HG03442 (cell line): ENCODE measurements at regions not wholly inside any gene's neighbourhood (a gene's known extent, or its start where the extent isn't known, plus 50 kb on each side); places are given as distances from the start of the nearest gene placed in this dataset.
"Not testable (repeated sequence)": the region's sequence is repeated elsewhere in the genome, so short reads cannot be mapped to it uniquely, and the experiment has no call there.

Source experiments
- ATAC-seq: cut with Tn5 transposase; IDR thresholded peaks from one replicate; pipeline ENCODE4 v1.9.1; 2021; ENCODE audit warnings: mild to moderate bottlenecking, moderate library complexity; ENCODE audit not compliant: unreplicated experiment

DNA sequence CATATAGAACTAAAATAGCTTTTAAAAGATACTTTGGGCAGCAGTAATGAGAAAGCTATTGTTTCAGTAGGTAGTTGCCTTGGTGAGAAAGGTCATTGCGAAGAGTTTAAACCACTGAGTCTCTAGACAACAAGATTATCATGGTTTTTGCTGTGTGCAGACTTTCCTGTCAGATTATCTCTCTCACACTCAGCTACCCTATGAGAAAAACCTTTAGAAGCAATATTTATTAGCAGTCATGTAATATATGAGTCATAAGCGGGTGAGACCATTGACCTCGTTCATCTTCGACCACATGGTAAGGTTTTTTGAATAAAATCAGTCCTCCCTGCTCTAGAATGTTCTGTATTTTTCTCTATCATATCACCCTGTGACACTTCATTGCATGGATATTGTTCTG lies 59.9 kb downstream of the GPR65 start:
- no peak for ATAC-seq

- ATAC-seq, result no peak
These were observed 64.7 kb downstream of the GPR65 start for GRCh38 chr14:88069677-88070076.

DNA sequence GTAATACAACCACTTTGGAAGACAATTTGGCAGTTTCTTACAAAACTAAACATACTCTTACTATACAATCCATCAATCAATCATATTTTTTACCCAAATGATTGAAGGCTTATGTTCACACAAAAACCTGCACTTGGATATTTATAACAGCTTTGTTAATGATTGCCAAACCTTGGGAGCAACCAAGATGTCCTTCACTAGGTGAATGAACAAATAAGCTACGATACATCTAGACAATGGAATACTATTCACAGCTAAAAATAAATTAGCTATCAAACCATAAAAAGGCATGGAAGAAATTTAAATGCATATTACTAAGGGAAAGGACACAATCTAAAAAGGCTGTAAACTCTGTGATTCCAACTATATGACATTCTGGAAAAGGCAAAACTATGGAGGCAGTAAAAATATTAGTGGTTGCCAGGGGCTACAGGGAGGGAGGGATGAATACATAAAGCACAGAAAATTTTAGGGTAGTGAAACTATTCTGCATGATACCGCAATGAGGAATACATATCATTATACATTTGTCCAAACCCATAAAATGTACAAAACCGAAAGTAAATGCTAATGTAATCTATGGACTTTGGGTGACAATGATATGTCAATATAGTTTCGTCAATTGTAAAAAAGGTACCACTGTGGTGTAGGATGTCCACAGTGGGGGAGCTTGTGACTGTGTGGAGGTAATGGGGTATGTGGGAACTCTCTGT lies 70.5 kb downstream of the GPR65 start:
- no peak for ATAC-seq

DNA sequence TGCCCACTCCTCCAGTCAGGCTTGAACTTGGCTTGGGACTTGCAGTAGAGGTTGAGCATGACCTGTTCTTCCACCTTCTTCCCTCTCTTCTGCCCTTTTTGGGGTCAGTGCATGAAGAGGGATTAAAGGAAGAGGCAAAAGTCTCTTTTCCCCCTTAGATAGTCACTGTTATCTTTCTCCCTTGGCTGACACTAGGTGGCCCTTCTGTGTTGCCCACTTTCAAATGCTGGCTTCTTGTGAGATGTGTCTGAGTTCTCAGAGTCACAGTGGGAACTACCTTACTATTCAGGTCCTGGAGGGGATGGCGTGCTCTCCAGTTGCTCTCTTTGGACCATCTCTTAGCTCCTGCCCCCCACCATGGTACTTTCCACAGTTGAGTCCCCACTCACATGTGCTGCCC lies 73.6 kb downstream of the GPR65 start:
- ATAC-seq, result no peak

DNA sequence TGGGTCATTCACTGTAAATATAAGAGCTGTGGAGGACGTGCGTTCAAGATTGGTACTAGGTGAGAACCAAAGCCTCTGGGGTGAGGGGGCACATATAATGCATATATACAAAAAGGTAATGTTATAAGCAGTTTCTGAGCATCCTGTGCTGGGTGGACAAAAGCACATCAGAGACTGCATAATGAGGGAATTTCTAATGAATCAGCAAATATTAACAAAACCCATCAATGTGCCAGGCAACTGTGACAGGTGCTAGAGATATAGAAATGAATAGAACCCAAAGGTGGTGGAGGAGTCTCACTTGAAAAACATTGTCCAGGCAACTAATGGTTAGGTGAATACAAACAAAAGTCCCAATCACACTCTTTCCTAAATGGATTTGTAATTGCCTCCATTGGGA lies 74.7 kb downstream of the GPR65 start:
- no peak for ATAC-seq

GRCh38 chr14:88085736-88086135 lies 80.8 kb downstream of the GPR65 start:
- no peak for ATAC-seq

DNA sequence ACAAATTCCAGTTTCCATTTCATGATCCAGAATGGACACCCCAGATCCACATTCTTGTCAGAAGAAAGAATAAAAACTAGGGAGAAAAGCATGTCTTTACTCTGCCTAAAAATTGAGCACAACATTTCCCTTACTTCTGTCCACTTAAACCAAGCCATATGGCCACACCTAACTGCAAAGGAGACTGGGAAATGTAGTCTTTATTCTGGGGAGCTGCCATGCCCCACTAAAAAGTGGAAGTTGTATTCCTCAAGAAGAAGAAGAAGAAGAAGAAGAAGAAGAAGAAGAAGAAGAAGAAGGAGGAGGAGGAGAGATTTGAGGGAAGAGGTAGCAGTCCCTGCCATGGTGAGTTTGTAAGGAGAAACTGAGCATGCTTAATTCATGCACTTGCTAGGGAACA lies 84.5 kb downstream of the GPR65 start:
- ATAC-seq, result no peak

- no peak for ATAC-seq
These were observed 87.6 kb downstream of the GPR65 start for GRCh38 chr14:88092529-88092928.

GRCh38 chr14:88095791-88096190 lies 90.9 kb downstream of the GPR65 start:
- no peak for ATAC-seq

DNA sequence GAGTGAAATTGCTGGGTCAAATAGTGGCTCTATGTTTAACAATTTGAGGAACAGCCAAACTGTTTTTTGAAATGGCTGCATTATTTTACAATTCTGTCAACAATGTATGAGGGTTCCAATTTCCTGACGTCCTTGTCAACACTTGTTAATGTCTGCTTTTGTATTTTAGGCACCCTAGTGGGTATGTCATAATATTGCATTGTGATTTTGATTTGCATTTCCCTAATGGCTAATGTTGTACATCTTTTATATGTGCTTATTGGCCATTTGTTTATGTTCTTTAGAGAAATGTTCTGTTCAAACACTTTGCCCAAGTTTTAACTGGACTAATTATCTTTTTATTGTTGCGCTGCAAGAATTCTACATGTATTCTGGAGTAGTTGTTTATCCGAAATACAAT lies 93.2 kb downstream of the GPR65 start:
- ATAC-seq, result no peak

- no peak for ATAC-seq
These were observed 99.8 kb downstream of the GPR65 start for GRCh38 chr14:88104710-88105109.

- no peak for ATAC-seq
These were observed 101.4 kb downstream of the GPR65 start for GRCh38 chr14:88106377-88106776.

DNA sequence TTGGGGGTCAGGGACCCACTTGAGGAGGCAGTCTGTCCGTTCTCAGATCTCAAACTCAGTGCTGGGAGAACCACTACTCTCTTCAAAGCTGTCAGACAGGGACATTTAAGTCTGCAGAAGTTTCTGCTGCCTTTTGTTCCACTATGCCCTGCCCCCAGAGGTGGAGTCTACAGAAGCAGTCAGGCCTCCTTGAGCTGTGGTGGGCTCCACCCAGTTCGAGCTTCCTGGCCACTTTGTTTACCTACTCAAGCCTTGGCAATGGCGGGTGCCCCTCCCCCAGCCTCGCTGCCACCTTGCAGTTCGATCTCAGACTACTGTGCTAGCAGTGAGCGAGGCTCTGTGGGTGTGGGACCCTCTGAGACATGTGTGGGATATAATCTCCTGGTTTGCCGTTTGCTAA lies 122.7 kb downstream of the GPR65 start:
- not testable (repeated sequence) for ATAC-seq

- ATAC-seq, result no peak
These were observed 123.9 kb downstream of the GPR65 start for GRCh38 chr14:88128816-88129215.

GRCh38 chr14:88129306-88130056 lies 124.5 kb downstream of the GPR65 start:
- peak; percentile 97 for ATAC-seq

- peak; percentile 36 for ATAC-seq
These were observed 125.1 kb downstream of the GPR65 start for GRCh38 chr14:88130057-88130432.
